ENCODE measurements at regions not wholly inside any gene's neighbourhood (a gene's known extent, or its start where the extent isn't known, plus 50 kb on each side); places are given as distances from the start of the nearest gene placed in this dataset.

- Mint-ChIP-seq H3K9me3 (ENCODE audit: low read depth) (peaks cover 2% of the 10 kb centered on the region), H3K27ac (no peak overlapping the region), H3K36me3 (ENCODE audit: insufficient read depth) (no peaks in the 10 kb centered on the region), H3K4me1 (ENCODE audit: low read depth) (peaks cover 22% of the 10 kb centered on the region), H3K27me3 (peaks cover 3% of the 10 kb centered on the region), H3K4me3 (ENCODE audit: low read depth) (no peak overlapping the region)
- DNase-seq (ENCODE audit: low spot score, unreplicated experiment), result no peak
- TF ChIP-seq, protein P1, sequence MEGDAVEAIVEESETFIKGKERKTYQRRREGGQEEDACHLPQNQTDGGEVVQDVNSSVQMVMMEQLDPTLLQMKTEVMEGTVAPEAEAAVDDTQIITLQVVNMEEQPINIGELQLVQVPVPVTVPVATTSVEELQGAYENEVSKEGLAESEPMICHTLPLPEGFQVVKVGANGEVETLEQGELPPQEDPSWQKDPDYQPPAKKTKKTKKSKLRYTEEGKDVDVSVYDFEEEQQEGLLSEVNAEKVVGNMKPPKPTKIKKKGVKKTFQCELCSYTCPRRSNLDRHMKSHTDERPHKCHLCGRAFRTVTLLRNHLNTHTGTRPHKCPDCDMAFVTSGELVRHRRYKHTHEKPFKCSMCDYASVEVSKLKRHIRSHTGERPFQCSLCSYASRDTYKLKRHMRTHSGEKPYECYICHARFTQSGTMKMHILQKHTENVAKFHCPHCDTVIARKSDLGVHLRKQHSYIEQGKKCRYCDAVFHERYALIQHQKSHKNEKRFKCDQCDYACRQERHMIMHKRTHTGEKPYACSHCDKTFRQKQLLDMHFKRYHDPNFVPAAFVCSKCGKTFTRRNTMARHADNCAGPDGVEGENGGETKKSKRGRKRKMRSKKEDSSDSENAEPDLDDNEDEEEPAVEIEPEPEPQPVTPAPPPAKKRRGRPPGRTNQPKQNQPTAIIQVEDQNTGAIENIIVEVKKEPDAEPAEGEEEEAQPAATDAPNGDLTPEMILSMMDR (IDR thresholded peaks at IDR 0.05; ENCODE audit: unreplicated experiment), result no peak
Measured at GRCh38 chr3:46095307-46095706, 68.0 kb upstream of the XCR1 start.

- Mint-ChIP-seq H3K4me1 (ENCODE audit: low read depth) (peaks cover 22% of the 10 kb centered on the region), H3K36me3 (ENCODE audit: insufficient read depth) (no peaks in the 10 kb centered on the region), H3K27ac (no peak overlapping the region), H3K4me3 (ENCODE audit: low read depth) (no peak overlapping the region), H3K9me3 (ENCODE audit: low read depth) (peaks cover 2% of the 10 kb centered on the region), H3K27me3 (peaks cover 3% of the 10 kb centered on the region)
- TF ChIP-seq, protein P1 (IDR thresholded peaks at IDR 0.05; ENCODE audit: unreplicated experiment), result no peak
- no peak for DNase-seq (ENCODE audit: low spot score, unreplicated experiment)
Measured at GRCh38 chr3:46094506-46094905, 67.2 kb upstream of the XCR1 start.

DNA sequence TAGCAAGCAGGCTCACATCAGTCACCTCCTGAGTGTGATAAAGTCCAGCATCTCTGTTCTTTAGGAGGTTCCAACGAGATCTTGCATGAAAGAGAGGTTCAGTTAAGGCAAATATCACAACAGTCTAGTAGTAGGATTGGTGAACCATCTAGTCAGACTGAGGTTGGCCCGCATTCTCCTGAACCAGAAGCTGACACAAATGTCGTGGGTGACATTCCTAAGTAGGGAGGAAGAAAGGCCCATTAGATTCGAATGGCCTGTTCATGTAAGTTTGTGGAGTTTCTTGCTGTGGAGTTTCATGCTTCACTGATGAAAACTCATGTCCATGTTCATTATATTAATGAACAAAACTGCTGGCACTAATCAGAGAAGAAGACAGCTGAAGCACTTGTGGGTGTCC, 66.7 kb upstream of the XCR1 start:
- Mint-ChIP-seq H3K9me3 (ENCODE audit: low read depth) (peaks cover 2% of the 10 kb centered on the region), H3K27me3 (peaks cover 3% of the 10 kb centered on the region), H3K4me3 (ENCODE audit: low read depth) (no peak overlapping the region), H3K36me3 (ENCODE audit: insufficient read depth) (no peaks in the 10 kb centered on the region), H3K4me1 (ENCODE audit: low read depth) (peaks cover 22% of the 10 kb centered on the region), H3K27ac (no peak overlapping the region)
- DNase-seq (ENCODE audit: low spot score, unreplicated experiment), result no peak
- TF ChIP-seq, protein P1 (IDR thresholded peaks at IDR 0.05; ENCODE audit: unreplicated experiment), result no peak

GRCh38 chr3:46093327-46093942, 66.2 kb upstream of the XCR1 start:
- Mint-ChIP-seq H3K4me1 (ENCODE audit: low read depth) (peaks cover 22% of the 10 kb centered on the region), H3K27ac (peak overlapping the region; percentile 84), H3K9me3 (ENCODE audit: low read depth) (peaks cover 2% of the 10 kb centered on the region), H3K4me3 (ENCODE audit: low read depth) (no peak overlapping the region), H3K27me3 (peaks cover 2% of the 10 kb centered on the region), H3K36me3 (ENCODE audit: insufficient read depth) (no peaks in the 10 kb centered on the region)
- no peak for DNase-seq (ENCODE audit: low spot score, unreplicated experiment)
- TF ChIP-seq, protein P1 (IDR thresholded peaks at IDR 0.05; ENCODE audit: unreplicated experiment), result no peak

DNA sequence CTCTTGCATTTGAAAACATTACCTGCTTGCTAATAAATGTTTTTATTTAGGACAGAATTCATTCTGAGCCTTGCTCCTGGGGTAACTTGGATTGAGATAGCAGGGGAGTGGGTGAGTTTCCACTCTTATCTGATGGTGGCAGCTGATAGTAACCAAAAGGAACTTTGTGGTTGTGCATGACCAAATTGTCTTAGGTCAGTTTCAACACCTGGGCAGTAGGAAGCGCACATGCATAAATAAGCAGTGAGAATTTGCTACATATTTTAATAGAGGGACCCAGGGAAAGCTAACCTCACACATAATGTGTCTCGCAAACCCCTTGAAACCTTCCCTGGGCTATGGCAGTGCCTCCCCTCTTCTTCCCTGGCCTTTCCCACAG, 65.4 kb upstream of the XCR1 start:
- Mint-ChIP-seq H3K27me3 (no peaks in the 10 kb centered on the region), H3K9me3 (ENCODE audit: low read depth) (peaks cover 2% of the 10 kb centered on the region), H3K36me3 (ENCODE audit: insufficient read depth) (no peaks in the 10 kb centered on the region), H3K27ac (peak overlapping the region; percentile 23), H3K4me1 (ENCODE audit: low read depth) (peaks cover 22% of the 10 kb centered on the region), H3K4me3 (ENCODE audit: low read depth) (no peak overlapping the region)
- TF ChIP-seq, protein P1 (IDR thresholded peaks at IDR 0.05; ENCODE audit: unreplicated experiment), result no peak
- no peak for DNase-seq (ENCODE audit: low spot score, unreplicated experiment)

Data from progenitor cell of endocrine pancreas (in vitro differentiated cells).